ENCODE measurements at regions not wholly inside any gene's neighbourhood (a gene's known extent, or its start where the extent isn't known, plus 50 kb on each side); places are given as distances from the start of the nearest gene placed in this dataset.

- Histone ChIP-seq H3K4me1 (ENCODE audit: insufficient read depth, low read length) (no peaks in the 10 kb centered on the region), H3K4me3 (ENCODE audit: low read length in 2 of 2) (no peak overlapping the region), H3K36me3 (ENCODE audit: insufficient read depth, low read length) (no peaks in the 10 kb centered on the region), H3K9me3 (ENCODE audit: control insufficient read depth in 1 of 2, low read length in 2 of 2) (no peaks in the 10 kb centered on the region), H3K27me3 (ENCODE audit: insufficient read depth, low read length) (no peaks in the 10 kb centered on the region), H3K27ac (ENCODE audit: low read depth, low read length) (no peak overlapping the region)
- Mint-ChIP-seq H3K36me3 (no peaks in the 10 kb centered on the region), H3K4me3 (no peak overlapping the region), H3K4me1 (no peaks in the 10 kb centered on the region), H3K27me3 (no peaks in the 10 kb centered on the region), H3K27ac (no peak overlapping the region), H3K9me3 (peaks cover 0 to 16% (median 6%) of the 10 kb centered on the region in 8 donors)
- intact Hi-C loops (cut with micrococcal nuclease) = no loop called here
- POLR2A ChIA-PET (ENCODE audit: partially characterized antibody) = no interaction called here
- DNase-seq = no peak
- CTCF ChIA-PET (ENCODE audit: partially characterized antibody) = no interaction called here
Observed at GRCh38 chr18:39435209-39435608, 1869.6 kb upstream of the CELF4 start.

GRCh38 chr18:39434223-39434920 is 1868.8 kb upstream of the CELF4 start:
- Mint-ChIP-seq H3K36me3 (no peaks in the 10 kb centered on the region), H3K27ac (no peak overlapping the region), H3K4me3 (no peak overlapping the region), H3K27me3 (no peaks in the 10 kb centered on the region), H3K9me3 (peaks cover 0 to 16% (median 6%) of the 10 kb centered on the region in 8 donors), H3K4me1 (no peaks in the 10 kb centered on the region)
- no peak for DNase-seq
- H3K27me3 ChIP-seq (ENCODE audit: insufficient read depth, low read length) = no peaks in the 10 kb centered on the region
- no peaks in the 10 kb centered on the region for H3K36me3 ChIP-seq (ENCODE audit: insufficient read depth, low read length)
- H3K27ac ChIP-seq (ENCODE audit: low read depth, low read length) = no peak overlapping the region
- H3K9me3 ChIP-seq (ENCODE audit: control insufficient read depth in 1 of 2, low read length in 2 of 2) = no peaks in the 10 kb centered on the region
- H3K4me3 ChIP-seq (ENCODE audit: low read length in 2 of 2) = no peak overlapping the region
- intact Hi-C loops (cut with micrococcal nuclease) = no loop called here
- no peaks in the 10 kb centered on the region for H3K4me1 ChIP-seq (ENCODE audit: insufficient read depth, low read length)
- CTCF ChIA-PET (ENCODE audit: partially characterized antibody) = no interaction called here
- POLR2A ChIA-PET (ENCODE audit: partially characterized antibody) = no interaction called here

GRCh38 chr18:39425172-39425850 is 1859.7 kb upstream of the CELF4 start:
- ChIA-PET POLR2A (ENCODE audit: partially characterized antibody) (no interaction called here), CTCF (ENCODE audit: partially characterized antibody) (no interaction called here)
- H3K27me3 Mint-ChIP-seq = no peaks in the 10 kb centered on the region
- no peak overlapping the region for H3K27ac Mint-ChIP-seq
- H3K27ac ChIP-seq (ENCODE audit: low read depth, low read length) = no peak overlapping the region
- no peak for DNase-seq
- H3K9me3 Mint-ChIP-seq = peaks cover 0 to 16% (median 9%) of the 10 kb centered on the region in 8 donors
- H3K4me3 ChIP-seq (ENCODE audit: low read length in 2 of 2) = no peak overlapping the region
- intact Hi-C loops (cut with micrococcal nuclease) = no loop called here
- peak overlapping the region in 1 of 8 donors; percentile 23 for H3K4me3 Mint-ChIP-seq
- H3K4me1 ChIP-seq (ENCODE audit: insufficient read depth, low read length) = no peaks in the 10 kb centered on the region
- no peaks in the 10 kb centered on the region for H3K27me3 ChIP-seq (ENCODE audit: insufficient read depth, low read length)
- no peaks in the 10 kb centered on the region for H3K36me3 ChIP-seq (ENCODE audit: insufficient read depth, low read length)
- no peaks in the 10 kb centered on the region for H3K36me3 Mint-ChIP-seq
- no peaks in the 10 kb centered on the region for H3K9me3 ChIP-seq (ENCODE audit: control insufficient read depth in 1 of 2, low read length in 2 of 2)
- no peaks in the 10 kb centered on the region for H3K4me1 Mint-ChIP-seq

GRCh38 chr18:39424261-39424660 is 1858.7 kb upstream of the CELF4 start:
- no peak overlapping the region for H3K27ac Mint-ChIP-seq
- no peak for DNase-seq
- no peak overlapping the region for H3K27ac ChIP-seq (ENCODE audit: low read depth, low read length)
- H3K4me3 Mint-ChIP-seq = no peak overlapping the region
- no peak overlapping the region for H3K4me3 ChIP-seq (ENCODE audit: low read length in 2 of 2)
- CTCF ChIA-PET (ENCODE audit: partially characterized antibody) = no interaction called here
- no peaks in the 10 kb centered on the region for H3K4me1 ChIP-seq (ENCODE audit: insufficient read depth, low read length)
- no peaks in the 10 kb centered on the region for H3K36me3 ChIP-seq (ENCODE audit: insufficient read depth, low read length)
- intact Hi-C loops (cut with micrococcal nuclease) = no loop called here
- H3K9me3 Mint-ChIP-seq = peaks cover 3 to 16% (median 9%) of the 10 kb centered on the region in 8 donors
- no peaks in the 10 kb centered on the region for H3K4me1 Mint-ChIP-seq
- no peaks in the 10 kb centered on the region for H3K36me3 Mint-ChIP-seq
- no peaks in the 10 kb centered on the region for H3K27me3 Mint-ChIP-seq
- no peaks in the 10 kb centered on the region for H3K27me3 ChIP-seq (ENCODE audit: insufficient read depth, low read length)
- H3K9me3 ChIP-seq (ENCODE audit: control insufficient read depth in 1 of 2, low read length in 2 of 2) = no peaks in the 10 kb centered on the region
- POLR2A ChIA-PET (ENCODE audit: partially characterized antibody) = no interaction called here

GRCh38 chr18:39421276-39421675 is 1855.7 kb upstream of the CELF4 start:
- Mint-ChIP-seq H3K4me3 (no peak overlapping the region), H3K27ac (no peak overlapping the region), H3K9me3 (peaks cover 3 to 15% (median 5%) of the 10 kb centered on the region in 8 donors), H3K4me1 (no peaks in the 10 kb centered on the region), H3K36me3 (no peaks in the 10 kb centered on the region), H3K27me3 (no peaks in the 10 kb centered on the region)
- Histone ChIP-seq H3K27me3 (ENCODE audit: insufficient read depth, low read length) (no peaks in the 10 kb centered on the region), H3K4me3 (ENCODE audit: low read length in 2 of 2) (no peak overlapping the region), H3K27ac (ENCODE audit: low read depth, low read length) (no peak overlapping the region), H3K36me3 (ENCODE audit: insufficient read depth, low read length) (no peaks in the 10 kb centered on the region), H3K4me1 (ENCODE audit: insufficient read depth, low read length) (no peaks in the 10 kb centered on the region), H3K9me3 (ENCODE audit: control insufficient read depth in 1 of 2, low read length in 2 of 2) (no peaks in the 10 kb centered on the region)
- DNase-seq = no peak
- intact Hi-C loops (cut with micrococcal nuclease) = no loop called here
- ChIA-PET POLR2A (ENCODE audit: partially characterized antibody) (no interaction called here), CTCF (ENCODE audit: partially characterized antibody) (no interaction called here)

- H3K36me3 Mint-ChIP-seq = no peaks in the 10 kb centered on the region
- Histone ChIP-seq H3K9me3 (ENCODE audit: control insufficient read depth in 1 of 2, low read length in 2 of 2) (no peaks in the 10 kb centered on the region), H3K4me1 (ENCODE audit: insufficient read depth, low read length) (no peaks in the 10 kb centered on the region), H3K27ac (ENCODE audit: low read depth, low read length) (no peak overlapping the region), H3K4me3 (ENCODE audit: low read length in 2 of 2) (no peak overlapping the region), H3K36me3 (ENCODE audit: insufficient read depth, low read length) (no peaks in the 10 kb centered on the region), H3K27me3 (ENCODE audit: insufficient read depth, low read length) (no peaks in the 10 kb centered on the region)
- peaks cover 0 to 7% (median 4%) of the 10 kb centered on the region in 8 donors for H3K9me3 Mint-ChIP-seq
- no peak overlapping the region for H3K27ac Mint-ChIP-seq
- H3K4me1 Mint-ChIP-seq = peaks cover 0 to 1% (median 0%) of the 10 kb centered on the region in 4 donors
- no peaks in the 10 kb centered on the region for H3K27me3 Mint-ChIP-seq
- intact Hi-C loops (cut with micrococcal nuclease) = no loop called here
- POLR2A ChIA-PET (ENCODE audit: partially characterized antibody) = no interaction called here
- no peak for DNase-seq
- CTCF ChIA-PET (ENCODE audit: partially characterized antibody) = no interaction called here
- no peak overlapping the region for H3K4me3 Mint-ChIP-seq
Observed at GRCh38 chr18:39419315-39419714, 1853.7 kb upstream of the CELF4 start.

- Mint-ChIP-seq H3K27ac (no peak overlapping the region), H3K9me3 (peaks cover 0 to 8% (median 3%) of the 10 kb centered on the region in 8 donors)
Observed at GRCh38 chr18:39415471-39415870, 1849.9 kb upstream of the CELF4 start.

More at GRCh38 chr18:39415471-39415870, 1849.9 kb upstream of the CELF4 start:
- Histone ChIP-seq H3K27me3 (ENCODE audit: insufficient read depth, low read length) (no peaks in the 10 kb centered on the region), H3K27ac (ENCODE audit: low read depth, low read length) (no peak overlapping the region), H3K9me3 (ENCODE audit: control insufficient read depth in 1 of 2, low read length in 2 of 2) (no peaks in the 10 kb centered on the region), H3K4me3 (ENCODE audit: low read length in 2 of 2) (no peak overlapping the region), H3K4me1 (ENCODE audit: insufficient read depth, low read length) (no peaks in the 10 kb centered on the region), H3K36me3 (ENCODE audit: insufficient read depth, low read length) (no peaks in the 10 kb centered on the region)
- Mint-ChIP-seq H3K27me3 (no peaks in the 10 kb centered on the region), H3K4me3 (no peak overlapping the region), H3K36me3 (no peaks in the 10 kb centered on the region), H3K4me1 (peaks cover 0 to 3% (median 0%) of the 10 kb centered on the region in 4 donors)
- ChIA-PET CTCF (ENCODE audit: partially characterized antibody) (no interaction called here), POLR2A (ENCODE audit: partially characterized antibody) (no interaction called here)
- intact Hi-C loops (cut with micrococcal nuclease) = no loop called here
- DNase-seq = no peak

All from CD4-positive, alpha-beta memory T cell (primary cell).